ENCODE measurements at regions not wholly inside any gene's neighbourhood (a gene's known extent, or its start where the extent isn't known, plus 50 kb on each side); places are given as distances from the start of the nearest gene placed in this dataset.

GRCh38 chr22:44578110-44578457 lies 80.1 kb upstream of the RTL6 start:
- no peak overlapping the region for H3K27ac ChIP-seq (ENCODE audit: insufficient read depth, low read length, poor library complexity, severe bottlenecking)
- H3K36me3 ChIP-seq (ENCODE audit: control insufficient read depth, insufficient read depth, low read length) = no peaks in the 10 kb centered on the region
- no peaks in the 10 kb centered on the region for H3K9me3 ChIP-seq (ENCODE audit: control insufficient read depth, low read length)
- no peak for DNase-seq
- H3K27me3 ChIP-seq (replicated peaks; ENCODE audit: control insufficient read depth, insufficient read depth, low read length, poor library complexity, severe bottlenecking) = no peaks in the 10 kb centered on the region
- no peak overlapping the region for H3K4me3 ChIP-seq (ENCODE audit: insufficient read depth, low read depth, low read length, poor library complexity, severe bottlenecking)
- H3K4me1 ChIP-seq (ENCODE audit: control insufficient read depth, insufficient read depth, low read length, poor library complexity, severe bottlenecking) = no peaks in the 10 kb centered on the region

- Histone ChIP-seq H3K36me3 (ENCODE audit: control insufficient read depth, insufficient read depth, low read length) (no peaks in the 10 kb centered on the region), H3K27ac (ENCODE audit: insufficient read depth, low read length, poor library complexity, severe bottlenecking) (no peak overlapping the region), H3K27me3 (replicated peaks; ENCODE audit: control insufficient read depth, insufficient read depth, low read length, poor library complexity, severe bottlenecking) (no peaks in the 10 kb centered on the region), H3K9me3 (ENCODE audit: control insufficient read depth, low read length) (no peaks in the 10 kb centered on the region), H3K4me1 (ENCODE audit: control insufficient read depth, insufficient read depth, low read length, poor library complexity, severe bottlenecking) (no peaks in the 10 kb centered on the region), H3K4me3 (ENCODE audit: insufficient read depth, low read depth, low read length, poor library complexity, severe bottlenecking) (no peak overlapping the region)
- DNase-seq = no peak
Measured at GRCh38 chr22:44577391-44578109, 79.5 kb upstream of the RTL6 start.

GRCh38 chr22:44576311-44577260 lies 78.6 kb upstream of the RTL6 start:
- no peaks in the 10 kb centered on the region for H3K9me3 ChIP-seq (ENCODE audit: control insufficient read depth, low read length)
- no peaks in the 10 kb centered on the region for H3K4me1 ChIP-seq (ENCODE audit: control insufficient read depth, insufficient read depth, low read length, poor library complexity, severe bottlenecking)
- H3K27me3 ChIP-seq (replicated peaks; ENCODE audit: control insufficient read depth, insufficient read depth, low read length, poor library complexity, severe bottlenecking) = no peaks in the 10 kb centered on the region
- no peak overlapping the region for H3K4me3 ChIP-seq (ENCODE audit: insufficient read depth, low read depth, low read length, poor library complexity, severe bottlenecking)
- no peak for DNase-seq
- no peak overlapping the region for H3K27ac ChIP-seq (ENCODE audit: insufficient read depth, low read length, poor library complexity, severe bottlenecking)
- no peaks in the 10 kb centered on the region for H3K36me3 ChIP-seq (ENCODE audit: control insufficient read depth, insufficient read depth, low read length)

GRCh38 chr22:44575381-44576268 lies 77.6 kb upstream of the RTL6 start:
- no peak overlapping the region for H3K27ac ChIP-seq (ENCODE audit: insufficient read depth, low read length, poor library complexity, severe bottlenecking)
- H3K4me3 ChIP-seq (ENCODE audit: insufficient read depth, low read depth, low read length, poor library complexity, severe bottlenecking) = no peak overlapping the region
- no peaks in the 10 kb centered on the region for H3K27me3 ChIP-seq (replicated peaks; ENCODE audit: control insufficient read depth, insufficient read depth, low read length, poor library complexity, severe bottlenecking)
- no peaks in the 10 kb centered on the region for H3K4me1 ChIP-seq (ENCODE audit: control insufficient read depth, insufficient read depth, low read length, poor library complexity, severe bottlenecking)
- no peaks in the 10 kb centered on the region for H3K36me3 ChIP-seq (ENCODE audit: control insufficient read depth, insufficient read depth, low read length)
- no peak for DNase-seq
- no peaks in the 10 kb centered on the region for H3K9me3 ChIP-seq (ENCODE audit: control insufficient read depth, low read length)

GRCh38 chr22:44574640-44575380 lies 76.8 kb upstream of the RTL6 start:
- H3K9me3 ChIP-seq (ENCODE audit: control insufficient read depth, low read length) = no peaks in the 10 kb centered on the region
- H3K4me3 ChIP-seq (ENCODE audit: insufficient read depth, low read depth, low read length, poor library complexity, severe bottlenecking) = no peak overlapping the region
- no peaks in the 10 kb centered on the region for H3K4me1 ChIP-seq (ENCODE audit: control insufficient read depth, insufficient read depth, low read length, poor library complexity, severe bottlenecking)
- H3K27me3 ChIP-seq (replicated peaks; ENCODE audit: control insufficient read depth, insufficient read depth, low read length, poor library complexity, severe bottlenecking) = no peaks in the 10 kb centered on the region
- no peak for DNase-seq
- H3K27ac ChIP-seq (ENCODE audit: insufficient read depth, low read length, poor library complexity, severe bottlenecking) = no peak overlapping the region
- no peaks in the 10 kb centered on the region for H3K36me3 ChIP-seq (ENCODE audit: control insufficient read depth, insufficient read depth, low read length)

- Histone ChIP-seq H3K9me3 (ENCODE audit: control insufficient read depth, low read length) (no peaks in the 10 kb centered on the region), H3K27me3 (replicated peaks; ENCODE audit: control insufficient read depth, insufficient read depth, low read length, poor library complexity, severe bottlenecking) (no peaks in the 10 kb centered on the region), H3K36me3 (ENCODE audit: control insufficient read depth, insufficient read depth, low read length) (no peaks in the 10 kb centered on the region), H3K4me3 (ENCODE audit: insufficient read depth, low read depth, low read length, poor library complexity, severe bottlenecking) (no peak overlapping the region), H3K4me1 (ENCODE audit: control insufficient read depth, insufficient read depth, low read length, poor library complexity, severe bottlenecking) (no peaks in the 10 kb centered on the region), H3K27ac (ENCODE audit: insufficient read depth, low read length, poor library complexity, severe bottlenecking) (no peak overlapping the region)
- no peak for DNase-seq
Measured at GRCh38 chr22:44574057-44574639, 76.1 kb upstream of the RTL6 start.

- Histone ChIP-seq H3K4me1 (ENCODE audit: control insufficient read depth, insufficient read depth, low read length, poor library complexity, severe bottlenecking) (no peaks in the 10 kb centered on the region), H3K27me3 (replicated peaks; ENCODE audit: control insufficient read depth, insufficient read depth, low read length, poor library complexity, severe bottlenecking) (no peaks in the 10 kb centered on the region), H3K4me3 (ENCODE audit: insufficient read depth, low read depth, low read length, poor library complexity, severe bottlenecking) (no peak overlapping the region), H3K36me3 (ENCODE audit: control insufficient read depth, insufficient read depth, low read length) (no peaks in the 10 kb centered on the region), H3K27ac (ENCODE audit: insufficient read depth, low read length, poor library complexity, severe bottlenecking) (no peak overlapping the region), H3K9me3 (ENCODE audit: control insufficient read depth, low read length) (no peaks in the 10 kb centered on the region)
- no peak for DNase-seq
Measured at GRCh38 chr22:44573451-44573850, 75.4 kb upstream of the RTL6 start.

GRCh38 chr22:44572414-44573207 lies 74.6 kb upstream of the RTL6 start:
- no peaks in the 10 kb centered on the region for H3K36me3 ChIP-seq (ENCODE audit: control insufficient read depth, insufficient read depth, low read length)
- no peak overlapping the region for H3K27ac ChIP-seq (ENCODE audit: insufficient read depth, low read length, poor library complexity, severe bottlenecking)
- no peaks in the 10 kb centered on the region for H3K4me1 ChIP-seq (ENCODE audit: control insufficient read depth, insufficient read depth, low read length, poor library complexity, severe bottlenecking)
- H3K9me3 ChIP-seq (ENCODE audit: control insufficient read depth, low read length) = no peaks in the 10 kb centered on the region
- H3K27me3 ChIP-seq (replicated peaks; ENCODE audit: control insufficient read depth, insufficient read depth, low read length, poor library complexity, severe bottlenecking) = no peaks in the 10 kb centered on the region
- no peak overlapping the region for H3K4me3 ChIP-seq (ENCODE audit: insufficient read depth, low read depth, low read length, poor library complexity, severe bottlenecking)
- DNase-seq = no peak

All from effector memory CD4-positive, alpha-beta T cell (primary cell).